Small intestine (tissue), 7 donors: ENCODE measurements at regions not wholly inside any gene's neighbourhood (a gene's known extent, or its start where the extent isn't known, plus 50 kb on each side); places are given as distances from the start of the nearest gene placed in this dataset.

Source experiments
- DNase-seq, 2 donors: peaks; one replicate each; pipeline versions ENCODE4 v3.0.0 to v3.0.0-alpha.2; 2013
- FAIRE-seq: peaks from 2 replicates; lab custom pipeline; 2012; peaks lifted over from hg19 to GRCh38; lab: Jason Lieb, UNC
- H3K27ac ChIP-seq, 3 donors: one replicate each; pipeline ENCODE4 v1.5.1; 2013; ENCODE audit warnings: low read length in 2 of 3, mild to moderate bottlenecking in 2 of 3, control low read depth in 1 of 3, inconsistent platforms in 1 of 3, low read depth in 1 of 3, moderate library complexity in 1 of 3
- H3K27me3 ChIP-seq, 3 donors: one replicate each; pipeline ENCODE4 v1.6.1; 2013; ENCODE audit warnings: low read length in 3 of 3, inconsistent platforms in 1 of 3; ENCODE audit not compliant: control insufficient read depth in 3 of 3, insufficient read depth in 3 of 3
- H3K36me3 ChIP-seq, 3 donors: one replicate each; pipeline ENCODE4 v1.6.1; 2013; ENCODE audit warnings: low read length in 3 of 3, inconsistent platforms in 1 of 3, low read depth in 1 of 3, mild to moderate bottlenecking in 1 of 3, moderate library complexity in 1 of 3; ENCODE audit not compliant: control insufficient read depth in 3 of 3, insufficient read depth in 2 of 3
- H3K4me1 ChIP-seq, 3 donors: one replicate each; pipeline ENCODE4 v1.6.1; 2013; ENCODE audit warnings: low read length in 2 of 3, inconsistent platforms in 1 of 3, low read depth in 1 of 3, mild to moderate bottlenecking in 1 of 3, moderate library complexity in 1 of 3; ENCODE audit not compliant: control insufficient read depth in 3 of 3, insufficient read depth in 2 of 3
- H3K4me3 ChIP-seq, 3 donors: one replicate each; pipeline ENCODE4 v1.5.1; 2013; ENCODE audit warnings: low read length in 3 of 3, control low read depth in 1 of 3, inconsistent platforms in 1 of 3, low read depth in 1 of 3, mild to moderate bottlenecking in 1 of 3, moderate library complexity in 1 of 3
- H3K9me3 ChIP-seq, 2 donors: one replicate each; pipeline ENCODE4 v1.6.1; 2013; ENCODE audit warnings: low read depth in 1 of 2, low read length in 1 of 2; ENCODE audit not compliant: control insufficient read depth in 2 of 2, insufficient read depth in 1 of 2
- WGBS, 3 donors: extraction: QIAGEN DNeasy Blood & Tissue Kit; methylation state at CpG; one replicate each; pipeline ENCODE4 v1.1.7; 2013; 5-methylcytosine and 5-hydroxymethylcytosine counted together
- donor health status: healthy with polysubstance abuse.
- donor health status: control.
- donor health status: control.
- donor health status: Bipolar disorder and iron deficiency.
- donor health status: healthy.

DNA sequence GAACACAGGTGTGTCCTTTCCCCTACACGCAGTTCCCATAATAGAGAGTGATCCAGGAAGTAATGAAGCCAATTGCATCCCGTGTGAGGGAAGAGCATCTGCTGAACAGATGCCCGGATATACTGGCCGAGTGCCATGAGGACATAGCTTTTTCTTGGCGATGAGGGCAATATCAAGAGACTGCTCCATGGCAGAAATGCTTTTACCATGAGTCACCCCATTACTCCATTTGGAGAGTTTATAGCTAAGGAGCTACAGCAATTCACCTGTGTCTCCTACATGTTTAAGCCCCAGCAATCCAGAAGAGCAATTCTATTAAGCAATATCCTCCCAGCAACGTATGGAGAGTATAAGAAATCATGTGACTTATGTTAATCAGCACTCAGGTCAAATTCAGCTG lies 222.0 kb upstream of the KLF4 start:
- no peak overlapping the region for H3K4me3 ChIP-seq
- H3K36me3 ChIP-seq, result no peaks in the 10 kb centered on the region
- H3K9me3 ChIP-seq, result no peaks in the 10 kb centered on the region
- peak overlapping the region in 1 of 3 donors; percentile 88 for H3K27ac ChIP-seq
- peak; percentile 88 to 92 for DNase-seq
- no peaks in the 10 kb centered on the region for H3K27me3 ChIP-seq
- no peak for FAIRE-seq
- 13 to 39% (median 26%) methylated on average over 6 of the region's 6 CpGs for WGBS, 3 donors
- peaks cover 0 to 22% (median 0%) of the 10 kb centered on the region in 3 donors for H3K4me1 ChIP-seq

- FAIRE-seq, result no peak
- H3K27ac ChIP-seq, result peak overlapping the region in 2 of 3 donors; percentile 13 to 64
Measured at GRCh38 chr9:107710953-107711352, 221.4 kb upstream of the KLF4 start.

GRCh38 chr9:107710546-107710945 lies 221.0 kb upstream of the KLF4 start:
- no peak overlapping the region for H3K27ac ChIP-seq

More at GRCh38 chr9:107710953-107711352, 221.4 kb upstream of the KLF4 start:
- Histone ChIP-seq H3K4me1 (peaks cover 0 to 20% (median 0%) of the 10 kb centered on the region in 3 donors), H3K4me3 (no peak overlapping the region), H3K9me3 (no peaks in the 10 kb centered on the region), H3K36me3 (no peaks in the 10 kb centered on the region), H3K27me3 (no peaks in the 10 kb centered on the region)
- DNase-seq, result no peak
- 63 to 82% (median 65%) methylated on average over 2 of the region's 2 CpGs for WGBS, 3 donors

DNA sequence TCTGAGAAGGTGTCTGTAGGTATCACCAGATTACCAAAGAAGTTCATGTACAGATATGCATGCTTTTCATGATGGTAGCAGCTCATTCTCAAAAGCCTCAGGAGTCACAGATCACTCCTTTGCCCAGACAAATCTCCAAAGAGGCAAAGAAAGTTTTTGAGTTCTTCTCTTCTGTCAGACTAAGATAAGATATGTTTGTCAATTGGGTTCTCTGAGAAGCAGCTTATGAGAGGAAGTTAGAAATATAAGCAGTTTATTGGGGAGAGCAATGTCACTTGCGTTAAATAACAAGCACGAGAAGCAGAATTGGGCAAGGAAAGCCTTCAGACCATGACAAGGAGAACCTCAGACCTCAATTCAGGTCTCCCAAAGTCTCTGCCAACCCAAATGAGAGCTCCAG lies 219.2 kb upstream of the KLF4 start:
- no peak for FAIRE-seq
- 89 to 93% (median 89%) methylated on average over 2 of the region's 2 CpGs for WGBS, 3 donors
- Histone ChIP-seq H3K4me1 (peaks cover 0 to 30% (median 0%) of the 10 kb centered on the region in 3 donors), H3K4me3 (no peak overlapping the region), H3K36me3 (no peaks in the 10 kb centered on the region), H3K27me3 (no peaks in the 10 kb centered on the region), H3K9me3 (no peaks in the 10 kb centered on the region), H3K27ac (no peak overlapping the region)
- DNase-seq, result no peak

More at GRCh38 chr9:107710546-107710945, 221.0 kb upstream of the KLF4 start:
- no peak for DNase-seq
- Histone ChIP-seq H3K9me3 (no peaks in the 10 kb centered on the region), H3K4me3 (no peak overlapping the region), H3K27me3 (no peaks in the 10 kb centered on the region), H3K4me1 (peaks cover 0 to 24% (median 0%) of the 10 kb centered on the region in 3 donors), H3K36me3 (no peaks in the 10 kb centered on the region)
- WGBS, 3 donors, result 79 to 89% (median 82%) methylated on average over 1 of the region's 1 CpG
- no peak for FAIRE-seq

GRCh38 chr9:107707915-107708441 lies 218.4 kb upstream of the KLF4 start:
- Histone ChIP-seq H3K4me3 (no peak overlapping the region), H3K27ac (no peak overlapping the region), H3K36me3 (no peaks in the 10 kb centered on the region), H3K27me3 (no peaks in the 10 kb centered on the region), H3K4me1 (peaks cover 0 to 33% (median 0%) of the 10 kb centered on the region in 3 donors), H3K9me3 (peaks cover 0 to 3% of the 10 kb centered on the region in 2 donors)
- DNase-seq (no peak), FAIRE-seq (no peak)
- WGBS, 3 donors, result 78 to 92% (median 84%) methylated on average over 7 of the region's 7 CpGs

DNA sequence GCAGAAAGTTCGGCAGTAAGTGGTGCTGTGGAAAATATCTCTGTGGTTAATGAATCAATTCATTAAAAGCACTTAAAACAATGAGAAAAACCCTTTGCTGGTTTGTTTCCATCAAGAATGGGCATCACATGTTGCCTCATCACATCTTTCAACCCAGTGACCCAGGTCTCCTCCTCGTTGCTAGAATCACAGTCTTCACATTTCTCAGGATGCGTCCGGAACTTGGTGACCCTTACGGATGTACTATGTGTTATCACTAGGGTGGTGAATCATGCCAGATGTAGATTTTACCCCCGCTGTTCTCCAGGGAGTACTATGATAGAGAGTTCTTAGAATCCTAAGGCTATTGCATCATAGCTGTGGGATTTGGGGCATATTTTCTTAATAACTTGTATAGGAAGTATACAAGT lies 217.9 kb upstream of the KLF4 start:
- peaks cover 0 to 29% (median 0%) of the 10 kb centered on the region in 3 donors for H3K4me1 ChIP-seq
- WGBS, 3 donors, result 49 to 78% (median 53%) methylated on average over 6 of the region's 6 CpGs
- no peak for DNase-seq
- no peak overlapping the region for H3K27ac ChIP-seq
- no peak for FAIRE-seq
- H3K4me3 ChIP-seq, result no peak overlapping the region
- no peaks in the 10 kb centered on the region for H3K27me3 ChIP-seq
- no peaks in the 10 kb centered on the region for H3K36me3 ChIP-seq
- peaks cover 0 to 5% of the 10 kb centered on the region in 2 donors for H3K9me3 ChIP-seq

GRCh38 chr9:107706701-107707427 lies 217.3 kb upstream of the KLF4 start:
- Histone ChIP-seq H3K4me1 (peaks cover 0 to 23% (median 0%) of the 10 kb centered on the region in 3 donors), H3K36me3 (no peaks in the 10 kb centered on the region), H3K9me3 (peaks cover 0 to 5% of the 10 kb centered on the region in 2 donors), H3K27ac (no peak overlapping the region), H3K27me3 (no peaks in the 10 kb centered on the region), H3K4me3 (no peak overlapping the region)
- 76 to 93% (median 89%) methylated on average over 3 of the region's 3 CpGs for WGBS, 3 donors
- DNase-seq, result no peak
- FAIRE-seq, result no peak

- FAIRE-seq, result no peak
- no peak overlapping the region for H3K27ac ChIP-seq
- WGBS, 3 donors, result 88 to 90% (median 89%) methylated on average over 3 of the region's 3 CpGs
Measured at GRCh38 chr9:107705521-107705920, 216.0 kb upstream of the KLF4 start.

More at GRCh38 chr9:107705521-107705920, 216.0 kb upstream of the KLF4 start:
- DNase-seq, result peak in 1 of 2 donors; percentile 36
- no peak overlapping the region for H3K4me3 ChIP-seq
- H3K36me3 ChIP-seq, result no peaks in the 10 kb centered on the region
- H3K27me3 ChIP-seq, result no peaks in the 10 kb centered on the region
- H3K4me1 ChIP-seq, result peaks cover 0 to 16% (median 0%) of the 10 kb centered on the region in 3 donors
- H3K9me3 ChIP-seq, result peaks cover 0 to 5% of the 10 kb centered on the region in 2 donors
